AG08396 (cell line): ENCODE measurements at regions not wholly inside any gene's neighbourhood (a gene's known extent, or its start where the extent isn't known, plus 50 kb on each side); places are given as distances from the start of the nearest gene placed in this dataset.
"Not testable (repeated sequence)": the region's sequence is repeated elsewhere in the genome, so short reads cannot be mapped to it uniquely, and the experiment has no call there.

ENCODE experiments used
- DNase-seq: peaks from one replicate; pipeline ENCODE4 v3.0.0; 2012; ENCODE audit warnings: low spot score, mixed read lengths

DNA sequence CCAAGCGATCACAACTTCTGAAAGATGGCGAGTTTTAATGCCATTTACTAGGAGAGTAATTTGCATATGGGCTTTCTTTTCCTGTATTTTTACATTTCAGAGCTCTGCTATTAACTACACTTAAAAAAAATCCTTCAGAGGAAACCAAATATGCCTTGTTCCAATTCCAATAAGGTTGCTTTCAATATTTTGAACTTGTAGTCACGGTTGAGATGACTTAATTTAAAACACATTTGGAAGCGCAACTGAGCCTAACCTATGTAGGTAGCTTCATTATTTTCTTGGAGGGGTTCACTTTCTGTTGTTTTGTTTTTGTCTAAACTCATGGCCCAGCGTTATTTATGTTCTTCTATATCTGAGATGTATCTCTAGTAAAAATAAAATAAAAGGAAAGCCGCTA lies 93.4 kb downstream of the BLID start:
- no peak for DNase-seq

DNA sequence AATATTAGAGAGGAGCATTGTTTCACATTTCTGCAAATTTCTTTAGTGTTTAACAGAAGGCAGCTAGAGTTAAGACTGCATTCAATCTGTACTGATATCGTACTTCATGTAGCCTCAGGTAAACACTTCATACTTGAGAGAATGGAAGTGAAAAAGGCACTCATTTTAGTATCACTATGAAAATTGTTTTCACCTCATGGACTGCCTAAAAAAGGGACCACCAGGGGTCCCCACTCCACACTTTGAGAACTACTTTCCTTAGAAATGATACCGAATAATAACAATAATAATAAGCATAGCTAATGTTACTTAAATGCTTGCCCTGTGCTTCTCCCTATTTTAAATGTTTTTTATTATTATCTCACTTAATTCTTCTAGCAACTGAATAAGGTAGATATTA lies 95.1 kb downstream of the BLID start:
- DNase-seq = no peak

DNA sequence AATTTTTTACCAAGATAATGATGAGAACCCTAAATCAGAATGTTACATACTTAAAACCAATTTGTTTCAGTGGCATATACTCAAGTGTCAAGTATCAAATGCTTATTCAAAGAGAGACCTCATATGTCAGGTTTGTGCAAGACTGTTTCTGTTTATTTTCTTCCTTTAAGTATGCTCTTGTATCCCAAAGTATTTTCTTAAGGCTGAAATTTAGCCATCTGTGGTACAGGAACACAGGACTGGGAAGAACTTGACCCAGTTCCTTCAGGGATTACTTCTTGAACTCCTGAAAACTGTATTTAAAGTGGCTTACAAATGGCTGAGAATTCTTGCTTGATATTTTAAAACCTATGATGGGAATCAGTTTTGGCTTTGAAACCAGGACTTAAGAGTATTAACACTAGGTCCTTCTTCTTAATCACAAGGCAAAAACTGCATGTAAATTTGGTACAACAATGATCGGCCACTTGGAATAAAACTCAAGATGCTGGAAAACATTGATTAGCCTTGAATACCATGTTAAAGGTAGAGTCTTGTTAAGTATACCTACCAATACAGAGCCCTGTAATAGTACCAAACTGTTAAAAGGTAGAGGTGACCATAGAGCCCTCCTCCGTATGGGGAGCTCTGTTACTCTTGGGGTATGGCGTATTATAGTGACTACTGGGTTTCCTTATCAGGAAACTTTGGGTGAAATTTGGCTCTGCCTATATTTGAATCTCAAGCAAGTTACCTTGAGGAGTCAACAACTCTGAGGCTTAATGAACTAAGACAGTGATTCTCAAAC lies 95.9 kb downstream of the BLID start:
- DNase-seq = no peak

DNA sequence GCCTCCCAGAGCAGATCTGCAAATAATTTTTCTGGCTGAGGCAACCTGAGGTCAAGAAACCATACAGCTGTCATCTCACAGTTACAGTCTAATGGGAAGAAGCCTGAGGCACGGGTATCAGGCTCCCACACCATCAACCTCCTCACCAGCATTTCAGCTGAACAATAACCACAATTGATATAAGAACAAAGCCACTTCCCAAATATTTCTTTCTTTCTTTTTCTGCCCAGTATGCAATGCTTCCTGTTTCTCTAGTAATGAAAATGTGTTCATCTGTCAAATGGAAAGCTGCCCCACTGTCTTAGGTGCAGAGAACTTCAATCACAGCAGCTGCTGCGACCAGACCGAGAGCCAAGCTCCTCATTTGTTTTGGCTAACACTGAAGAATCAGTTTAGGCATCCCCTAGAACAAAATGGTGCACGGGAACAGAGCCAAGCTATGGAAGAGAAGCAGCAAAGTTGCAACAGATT lies 108.4 kb downstream of the BLID start:
- no peak for DNase-seq

- DNase-seq = no peak
Measured at GRCh38 chr11:122004446-122004845, 111.6 kb downstream of the BLID start.

- DNase-seq = no peak
Measured at GRCh38 chr11:122002926-122003325, 113.1 kb downstream of the BLID start.

DNA sequence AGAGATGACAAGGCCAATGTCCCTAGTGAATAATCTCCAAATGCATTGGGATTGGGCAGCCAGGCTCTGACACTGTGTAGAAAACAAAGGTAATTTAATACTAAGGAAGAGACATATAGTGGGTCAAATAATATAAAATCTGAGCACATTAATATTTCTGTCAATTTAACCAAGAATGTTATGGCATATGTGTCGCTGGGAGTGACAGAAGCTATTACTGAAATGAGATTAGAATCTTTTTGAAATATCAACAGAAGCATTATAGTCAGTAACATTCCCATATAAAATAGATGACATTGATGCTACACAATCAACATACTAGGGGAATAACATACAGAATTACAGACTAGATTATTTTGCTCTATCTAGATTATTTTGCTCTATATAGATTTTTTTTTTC lies 114.0 kb downstream of the BLID start:
- no peak for DNase-seq

GRCh38 chr11:121999651-122000050 lies 116.4 kb downstream of the BLID start:
- no peak for DNase-seq

DNA sequence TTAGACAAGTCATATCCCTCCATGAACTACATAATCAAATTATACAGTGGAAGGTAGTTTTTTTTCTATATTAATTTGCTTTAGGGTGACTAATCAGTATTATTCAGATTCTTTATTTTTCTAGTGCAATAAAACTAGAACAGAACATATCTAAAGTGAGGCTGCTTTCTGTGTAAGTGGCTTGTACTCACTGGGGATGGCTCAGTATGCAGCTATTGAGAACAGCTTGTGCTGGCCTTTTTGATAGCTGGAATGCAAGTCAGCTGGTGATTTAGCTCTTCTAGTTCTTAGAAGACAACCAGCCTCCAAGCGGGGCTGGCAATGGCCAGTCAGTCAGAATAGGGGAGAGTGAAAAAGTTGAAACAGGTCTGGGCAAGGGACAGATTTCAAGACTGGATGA lies 119.4 kb downstream of the BLID start:
- DNase-seq = no peak

- no peak for DNase-seq
Measured at GRCh38 chr11:121983901-121984300, 132.1 kb downstream of the BLID start.

GRCh38 chr11:121977914-121978313 lies 138.1 kb downstream of the BLID start:
- DNase-seq = not testable (repeated sequence)

GRCh38 chr11:121968638-121969037 lies 147.4 kb downstream of the BLID start:
- DNase-seq = no peak

- DNase-seq = no peak
Measured at GRCh38 chr11:121967131-121967704, 148.8 kb downstream of the BLID start.

DNA sequence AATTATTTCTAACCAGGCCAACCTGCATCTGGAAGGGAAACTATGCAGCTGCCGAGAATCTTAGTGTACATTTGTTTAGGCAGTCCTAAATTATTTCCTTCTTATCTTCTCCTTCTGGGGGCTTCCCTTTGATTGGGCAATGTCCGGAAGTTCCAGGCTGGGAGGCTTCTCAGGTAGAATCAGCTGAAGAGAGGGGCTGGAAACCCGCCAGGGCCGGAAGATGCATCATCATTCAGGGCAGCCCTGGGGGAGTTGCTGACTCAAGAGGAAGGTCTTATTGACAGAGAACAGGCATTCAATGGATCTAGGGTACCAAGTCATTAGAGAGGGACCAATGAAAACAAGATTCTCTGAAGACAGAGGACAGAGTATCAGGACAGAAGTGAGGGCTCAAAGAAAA lies 150.7 kb downstream of the BLID start:
- DNase-seq = no peak

DNA sequence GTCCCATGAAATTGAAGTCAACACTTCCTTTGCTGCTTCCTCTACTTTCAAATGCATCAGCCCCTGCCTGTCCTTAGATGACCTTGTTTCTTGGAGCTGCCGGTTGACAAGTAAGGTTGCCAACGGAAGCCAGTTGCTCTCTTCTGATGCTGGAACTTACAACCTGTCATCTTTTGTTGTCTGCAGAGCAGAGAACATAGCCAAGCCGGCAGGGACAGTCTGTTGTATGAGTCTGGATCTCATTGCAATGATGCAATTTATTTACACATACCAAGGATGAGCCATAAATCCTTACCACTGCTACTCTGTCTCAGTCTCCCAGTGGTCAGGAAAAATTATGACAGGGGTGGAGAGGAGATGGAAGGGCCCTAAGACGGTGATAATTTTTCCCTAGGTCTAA lies 151.4 kb downstream of the BLID start:
- DNase-seq = peak; percentile 46

DNA sequence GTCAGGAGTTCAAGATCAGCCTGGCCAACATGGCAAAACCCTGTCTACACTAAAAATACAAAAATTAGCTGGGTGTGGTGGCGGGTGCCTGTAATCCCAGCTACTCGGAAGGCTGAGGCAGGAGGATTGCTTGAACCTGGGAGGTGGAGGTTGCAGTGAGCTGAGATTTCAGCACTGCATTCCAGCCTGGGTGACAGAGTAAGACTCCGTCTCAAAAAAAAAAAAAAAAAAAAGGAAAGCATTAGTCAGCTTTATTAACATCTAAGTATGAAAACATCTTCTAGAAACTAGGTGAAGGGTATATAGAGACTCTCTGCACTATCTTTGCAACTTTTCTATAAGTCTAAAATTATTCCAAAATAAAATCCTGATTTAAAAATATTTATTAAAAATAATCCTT lies 152.2 kb downstream of the BLID start:
- not testable (repeated sequence) for DNase-seq

- DNase-seq = peak; percentile 23
Measured at GRCh38 chr11:121961321-121961801, 154.7 kb downstream of the BLID start.

DNA sequence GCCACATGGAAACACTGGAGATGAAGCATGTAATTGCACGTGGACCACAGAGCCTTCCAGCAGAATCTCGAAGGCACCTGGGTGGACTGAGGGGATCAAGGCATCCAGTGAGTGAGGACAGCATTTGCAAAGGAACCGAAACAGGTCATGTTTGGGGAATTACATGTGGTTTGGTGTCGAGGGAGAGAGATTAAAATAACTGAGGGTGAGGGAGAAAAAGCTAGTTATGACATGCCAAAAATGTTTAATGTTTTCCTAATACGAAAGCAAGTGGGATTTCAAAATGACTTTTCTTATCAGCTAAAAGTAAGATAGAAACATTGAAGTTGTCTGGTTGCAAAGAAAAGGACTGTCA lies 157.1 kb downstream of the BLID start:
- DNase-seq = peak; percentile 15

DNA sequence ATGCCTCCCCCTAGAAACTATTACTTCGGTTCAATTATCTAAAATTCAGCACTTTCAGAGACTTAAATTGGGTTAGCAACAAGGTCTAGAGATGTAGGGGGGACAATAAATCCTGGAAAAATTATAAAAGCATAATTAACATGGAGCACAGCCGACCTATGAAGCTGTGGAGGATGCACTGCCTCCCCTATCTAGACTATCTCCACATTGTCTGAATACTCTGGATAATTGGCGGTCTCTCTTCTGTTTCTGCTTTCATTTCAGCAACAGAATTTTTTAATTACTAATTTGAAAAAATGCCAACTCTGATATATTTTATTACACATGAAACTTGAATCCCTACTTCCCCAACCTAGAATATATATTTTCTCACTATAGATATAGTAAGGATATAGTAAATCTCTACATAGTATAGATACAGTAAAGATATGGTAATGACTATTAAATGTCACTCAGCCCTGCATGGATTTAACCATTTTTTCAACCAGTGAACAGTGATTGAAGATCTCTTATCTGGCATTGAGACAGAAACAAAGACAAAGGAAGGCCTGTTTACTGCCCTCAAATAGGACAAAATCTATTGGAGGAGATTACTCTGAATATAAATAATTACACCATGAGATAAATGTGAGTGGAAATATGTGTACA lies 157.6 kb downstream of the BLID start:
- DNase-seq = no peak

DNA sequence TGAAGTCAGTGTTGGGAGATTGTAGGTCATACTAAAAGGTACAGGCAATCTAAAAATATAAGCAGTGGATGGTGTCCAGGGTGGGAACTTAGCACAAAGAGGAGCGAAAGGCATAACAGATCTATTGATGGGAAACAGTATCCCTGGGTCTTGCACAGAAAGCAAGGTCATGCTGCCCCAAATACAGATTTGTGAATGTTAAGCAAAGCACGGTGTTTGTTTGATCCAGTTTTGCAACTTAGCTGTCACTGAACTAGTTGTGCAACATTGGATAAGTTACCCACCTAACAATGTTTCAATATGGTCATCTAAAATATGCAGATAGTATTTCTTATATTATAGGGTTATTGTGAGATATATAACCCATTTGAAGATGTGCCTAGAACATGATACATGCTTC lies 162.9 kb downstream of the BLID start:
- DNase-seq = no peak

- DNase-seq = no peak
Measured at GRCh38 chr11:121950160-121950559, 165.9 kb downstream of the BLID start.

- DNase-seq = no peak
Measured at GRCh38 chr11:121946514-121946913, 169.5 kb downstream of the BLID start.

GRCh38 chr11:121944556-121945230 lies 171.3 kb downstream of the BLID start:
- DNase-seq = no peak
